Calu3 (cell line): ENCODE measurements at regions not wholly inside any gene's neighbourhood (a gene's known extent, or its start where the extent isn't known, plus 50 kb on each side); places are given as distances from the start of the nearest gene placed in this dataset.

ENCODE experiments used
- BruUV-seq: library from RNA; stranded (reverse); fragments of 400-500 nt; replicated peaks from 2 replicates; lab custom pipeline; 2021; lab: Mats Ljungman, UMichigan
- CTCF ChIA-PET: fragments of 300-600 bp; sonication (Branson Sonifier 250); formaldehyde crosslinking; loops from one replicate; lab custom pipeline; 2022; ENCODE audit warnings: antibody characterized with exemption; lab: Charles Lee
- DNase-seq: peaks from one replicate; pipeline ENCODE4 v3.0.0; 2022
- H3K27ac Mint-ChIP-seq: one replicate; pipeline ENCODE4 v1.8.0; 2022; ENCODE audit warnings: mixed read lengths; ENCODE audit not compliant: unreplicated experiment
- H3K27me3 Mint-ChIP-seq: one replicate; pipeline ENCODE4 v1.8.0; 2022; ENCODE audit warnings: mixed read lengths; ENCODE audit not compliant: unreplicated experiment
- H3K36me3 Mint-ChIP-seq: one replicate; pipeline ENCODE4 v1.8.0; 2022; ENCODE audit warnings: mild to moderate bottlenecking, moderate library complexity, mixed read lengths; ENCODE audit not compliant: insufficient read depth, unreplicated experiment
- H3K4me1 Mint-ChIP-seq: one replicate; pipeline ENCODE4 v1.8.0; 2022; ENCODE audit warnings: mild to moderate bottlenecking, low read depth, mixed read lengths; ENCODE audit not compliant: unreplicated experiment
- H3K4me3 Mint-ChIP-seq: one replicate; pipeline ENCODE4 v1.8.0; 2022; ENCODE audit warnings: mild to moderate bottlenecking, low read depth, moderate library complexity, mixed read lengths; ENCODE audit not compliant: unreplicated experiment
- H3K9me3 Mint-ChIP-seq: one replicate; pipeline ENCODE4 v1.8.0; 2022; ENCODE audit warnings: low read depth, mixed read lengths; ENCODE audit not compliant: unreplicated experiment
- CTCF ChIP-seq: fragments of 200-600 bp; IDR thresholded peaks from one replicate; pipeline ENCODE4 v1.8.0; 2022; ENCODE audit warnings: antibody characterized with exemption; ENCODE audit not compliant: unreplicated experiment
- intact Hi-C: fragments of 100-400 bp; cut with micrococcal nuclease; formaldehyde crosslinking; loops from one replicate; pipeline ENCODE4 v1.10.0; 2022; ENCODE audit not compliant: unreplicated experiment

DNA sequence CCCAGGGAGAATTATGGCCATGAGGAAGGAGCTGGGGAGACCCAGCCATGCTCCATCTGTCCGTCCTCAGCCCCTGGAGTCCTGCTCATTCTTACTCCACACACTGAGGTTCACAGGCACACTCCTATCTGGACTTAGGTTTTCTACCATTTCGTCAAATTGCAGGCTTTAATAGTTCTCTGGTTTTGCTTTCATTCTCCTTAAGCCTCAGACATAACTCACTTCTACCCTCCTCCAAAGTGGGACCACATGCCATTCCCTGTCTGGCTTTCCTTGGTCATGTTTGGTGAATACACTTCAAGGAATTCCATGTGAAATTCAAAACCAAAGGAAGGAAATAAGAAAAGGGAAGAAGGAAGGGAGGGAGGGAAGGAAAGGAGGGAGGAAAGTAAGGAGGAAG is 115.7 kb downstream of the CMPK2 start:
- no peak overlapping the region for H3K27ac Mint-ChIP-seq
- no peaks in the 10 kb centered on the region for H3K27me3 Mint-ChIP-seq
- DNase-seq, result no peak
- intact Hi-C loops, result no loop called here
- no peak for TF ChIP-seq CTCF
- no peak overlapping the region for H3K4me3 Mint-ChIP-seq
- CTCF ChIA-PET, result no interaction called here
- no peaks in the 10 kb centered on the region for H3K36me3 Mint-ChIP-seq
- peaks cover 5% of the 10 kb centered on the region for H3K9me3 Mint-ChIP-seq
- BruUV-seq, result no TSS peak
- H3K4me1 Mint-ChIP-seq, result no peaks in the 10 kb centered on the region

DNA sequence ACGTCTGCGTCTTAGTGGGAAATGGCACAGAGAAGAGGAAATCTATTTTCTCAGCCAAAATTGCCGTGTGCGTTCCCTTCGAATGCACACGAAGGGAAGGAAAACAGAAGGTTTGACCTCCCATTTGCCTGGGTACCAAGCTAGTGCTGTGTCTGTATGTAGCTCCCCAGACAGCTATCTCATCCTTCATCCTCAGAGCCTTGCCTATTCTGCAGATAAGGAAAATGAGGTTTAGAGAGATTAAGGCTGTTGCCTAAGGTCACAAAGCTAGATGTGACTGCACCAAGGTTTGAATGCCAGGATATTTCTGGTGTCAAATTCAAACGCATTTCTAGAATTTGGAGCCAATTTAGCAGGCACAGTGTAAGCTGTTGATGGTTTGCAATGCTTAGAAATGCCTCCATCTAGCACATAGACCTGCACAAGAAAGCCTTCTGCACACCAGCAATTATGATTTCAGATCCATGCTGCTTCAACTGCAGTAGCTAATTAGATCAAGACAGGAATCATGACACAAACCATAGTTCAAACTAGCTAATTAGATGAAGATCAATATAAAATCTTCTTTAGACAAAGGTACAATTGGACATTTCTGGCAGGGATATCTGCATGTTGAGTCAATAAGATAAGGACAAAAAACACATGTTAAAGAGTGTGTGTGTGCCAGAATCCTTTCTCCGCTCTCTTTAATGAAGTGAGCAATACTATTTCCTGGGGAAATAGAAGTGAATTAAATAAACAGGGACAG is 115.1 kb downstream of the CMPK2 start:
- CTCF ChIA-PET, result no interaction called here
- DNase-seq, result no peak
- H3K9me3 Mint-ChIP-seq, result peaks cover 5% of the 10 kb centered on the region
- H3K36me3 Mint-ChIP-seq, result no peaks in the 10 kb centered on the region
- H3K4me3 Mint-ChIP-seq, result no peak overlapping the region
- H3K4me1 Mint-ChIP-seq, result no peaks in the 10 kb centered on the region
- H3K27ac Mint-ChIP-seq, result no peak overlapping the region
- no peak for TF ChIP-seq CTCF
- H3K27me3 Mint-ChIP-seq, result no peaks in the 10 kb centered on the region
- intact Hi-C loops, result no loop called here
- BruUV-seq, result no TSS peak

DNA sequence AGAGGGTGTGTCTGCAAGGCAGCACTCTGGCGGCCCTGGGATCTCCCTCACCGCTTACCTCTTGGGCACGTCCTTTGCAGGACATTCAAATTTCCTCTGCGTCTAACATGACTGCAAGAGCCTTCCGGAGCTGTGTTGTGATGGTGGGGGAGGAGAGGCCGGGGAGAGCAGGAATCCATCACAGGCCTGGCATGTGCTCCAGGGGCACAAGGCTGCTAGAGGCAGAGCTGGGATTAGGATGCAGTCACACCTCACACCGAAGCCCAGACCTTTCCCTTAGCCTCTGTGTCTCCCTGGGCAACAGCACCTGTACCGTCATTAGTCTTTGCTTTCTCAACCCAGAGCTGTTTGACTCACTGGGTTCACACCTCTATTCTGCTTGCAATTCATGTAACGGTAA is 111.3 kb downstream of the CMPK2 start:
- Mint-ChIP-seq H3K27ac (no peak overlapping the region), H3K36me3 (no peaks in the 10 kb centered on the region), H3K4me1 (no peaks in the 10 kb centered on the region), H3K4me3 (no peak overlapping the region), H3K27me3 (no peaks in the 10 kb centered on the region), H3K9me3 (no peaks in the 10 kb centered on the region)
- CTCF ChIA-PET, result interaction anchor here (1.2 kb wide), 1 partner anchor 1030 kb away, joined by 4 read pairs; no protein-coding TSS in a partner anchor
- TF ChIP-seq CTCF, result no peak
- intact Hi-C loops, result no loop called here
- no TSS peak for BruUV-seq
- DNase-seq, result no peak

DNA sequence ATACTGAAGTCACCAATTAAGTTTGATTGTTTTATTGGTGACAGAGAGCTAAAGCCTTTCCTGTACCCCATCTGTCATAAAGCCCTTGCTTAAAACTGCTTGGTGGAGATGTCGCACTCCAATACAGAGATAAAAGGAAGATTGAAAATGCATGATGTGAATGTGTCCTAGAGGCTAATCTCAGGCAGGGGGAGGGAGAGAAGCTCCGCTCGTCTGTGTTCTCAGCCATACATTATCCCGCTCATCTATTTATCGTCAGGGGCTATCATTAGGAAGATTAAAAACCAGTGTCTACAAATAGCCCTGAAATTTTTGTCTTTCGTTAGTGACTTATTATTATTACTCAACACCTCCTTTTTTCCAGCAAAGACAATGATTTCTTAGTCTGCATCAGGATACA is 110.3 kb downstream of the CMPK2 start:
- Mint-ChIP-seq H3K36me3 (no peaks in the 10 kb centered on the region), H3K4me3 (no peak overlapping the region), H3K27me3 (no peaks in the 10 kb centered on the region), H3K9me3 (no peaks in the 10 kb centered on the region), H3K27ac (no peak overlapping the region), H3K4me1 (no peaks in the 10 kb centered on the region)
- TF ChIP-seq CTCF, result no peak
- CTCF ChIA-PET, result interaction anchor here (1.2 kb wide), 1 partner anchor 1031 kb away, joined by 4 read pairs; no protein-coding TSS in a partner anchor
- no TSS peak for BruUV-seq
- intact Hi-C loops, result no loop called here
- no peak for DNase-seq
